ENCODE measurements at regions not wholly inside any gene's neighbourhood (a gene's known extent, or its start where the extent isn't known, plus 50 kb on each side); places are given as distances from the start of the nearest gene placed in this dataset.

GRCh38 chr7:12117170-12117569, 93.9 kb upstream of the TMEM106B start:
- no peak for TF ChIP-seq POLR2A (IDR thresholded peaks at IDR 0.05)
- no peak for TF ChIP-seq CTCF (IDR thresholded peaks at IDR 0.05)

All from stomach (tissue), 4 donors.